DND-41 (cell line): ENCODE measurements at regions not wholly inside any gene's neighbourhood (a gene's known extent, or its start where the extent isn't known, plus 50 kb on each side); places are given as distances from the start of the nearest gene placed in this dataset.

Experiments
- ATAC-seq: fragments of 200-7000 bp; cut with Tn5 transposase; 3 replicates; pipeline ENCODE4 v1.9.1; 2021; ENCODE audit warnings: low read depth; ENCODE audit not compliant: insufficient read depth
- DNase-seq: peaks from one replicate; pipeline ENCODE4 v3.0.0-alpha.2; 2020
- H2AFZ ChIP-seq: 2 replicates; pipeline ENCODE4 v1.6.0; 2012; ENCODE audit warnings: low read depth, low read length
- H3K27ac ChIP-seq: 2 replicates; pipeline ENCODE4 v1.5.1; 2012; ENCODE audit warnings: low read length, inconsistent platforms
- H3K27me3 ChIP-seq: fragments of 200-600 bp; sonication (generic); 2 replicates; pipeline ENCODE4 v1.6.0; 2012; ENCODE audit warnings: low read length, mild to moderate bottlenecking, inconsistent platforms; ENCODE audit not compliant: insufficient read depth, poor library complexity
- H3K36me3 ChIP-seq: 2 replicates; pipeline ENCODE4 v1.5.1; 2012; ENCODE audit warnings: low read length, inconsistent platforms; ENCODE audit not compliant: insufficient read depth
- H3K4me1 ChIP-seq: 2 replicates; pipeline ENCODE4 v1.5.1; 2012; ENCODE audit warnings: mild to moderate bottlenecking, low read length; ENCODE audit not compliant: insufficient read depth
- H3K4me2 ChIP-seq: 2 replicates; pipeline ENCODE4 v1.6.0; 2012; ENCODE audit warnings: mild to moderate bottlenecking, moderate library complexity, low read length, inconsistent platforms; ENCODE audit not compliant: insufficient read depth
- H3K4me3 ChIP-seq, 2 experiments: fragments of 200-600 bp in 1 of 2; shearing (Covaris generic) in 1 of 2; 2 replicates each; pipeline ENCODE4 v1.5.1; 2012 to 2016; ENCODE audit warnings: inconsistent platforms in 2 of 2, low read length in 2 of 2, mild to moderate bottlenecking in 2 of 2, low read depth in 1 of 2, moderate library complexity in 1 of 2
- H3K79me2 ChIP-seq: 2 replicates; pipeline ENCODE4 v1.6.0; 2012; ENCODE audit warnings: low read length, inconsistent platforms; ENCODE audit not compliant: insufficient read depth
- H3K9ac ChIP-seq: 2 replicates; pipeline ENCODE4 v1.6.0; 2012; ENCODE audit warnings: low read depth, mild to moderate bottlenecking, inconsistent platforms, low read length, moderate library complexity
- H3K9me3 ChIP-seq: 2 replicates; pipeline ENCODE4 v1.5.1; 2012; ENCODE audit warnings: low read length, moderate library complexity, mild to moderate bottlenecking, inconsistent platforms; ENCODE audit not compliant: insufficient read depth, severe bottlenecking
- H4K20me1 ChIP-seq: 2 replicates; pipeline ENCODE4 v1.6.0; 2012; ENCODE audit warnings: low read length; ENCODE audit not compliant: insufficient read depth
- EZH2 ChIP-seq: IDR thresholded peaks from 3 replicates; pipeline ENCODE4 v1.6.1; 2012; ENCODE audit warnings: borderline replicate concordance, low read depth, mild to moderate bottlenecking, moderate library complexity, low read length, inconsistent platforms; ENCODE audit not compliant: severe bottlenecking
- TF ChIP-seq, protein P1 (sequence below): IDR thresholded peaks from 2 replicates; pipeline ENCODE4 v1.5.1; 2012; ENCODE audit warnings: borderline replicate concordance, low read length, moderate library complexity, mild to moderate bottlenecking; ENCODE audit not compliant: poor library complexity, severe bottlenecking; ENCODE audit errors: extremely low read depth

- H3K9ac ChIP-seq, result no peak overlapping the region
- H3K4me3 ChIP-seq, result no peak overlapping the region
- no peak overlapping the region for H3K27ac ChIP-seq
- H2AFZ ChIP-seq, result no peak overlapping the region
- peaks cover 3% of the 10 kb centered on the region for H3K27me3 ChIP-seq
- DNase-seq (no peak), ATAC-seq (no peak)
- no peaks in the 10 kb centered on the region for H3K9me3 ChIP-seq
- no peaks in the 10 kb centered on the region for H3K36me3 ChIP-seq
- no peaks in the 10 kb centered on the region for H3K79me2 ChIP-seq
- H4K20me1 ChIP-seq, result no peaks in the 10 kb centered on the region
- no peak overlapping the region for H3K4me2 ChIP-seq
- no peaks in the 10 kb centered on the region for H3K4me1 ChIP-seq
- TF ChIP-seq, protein P1, sequence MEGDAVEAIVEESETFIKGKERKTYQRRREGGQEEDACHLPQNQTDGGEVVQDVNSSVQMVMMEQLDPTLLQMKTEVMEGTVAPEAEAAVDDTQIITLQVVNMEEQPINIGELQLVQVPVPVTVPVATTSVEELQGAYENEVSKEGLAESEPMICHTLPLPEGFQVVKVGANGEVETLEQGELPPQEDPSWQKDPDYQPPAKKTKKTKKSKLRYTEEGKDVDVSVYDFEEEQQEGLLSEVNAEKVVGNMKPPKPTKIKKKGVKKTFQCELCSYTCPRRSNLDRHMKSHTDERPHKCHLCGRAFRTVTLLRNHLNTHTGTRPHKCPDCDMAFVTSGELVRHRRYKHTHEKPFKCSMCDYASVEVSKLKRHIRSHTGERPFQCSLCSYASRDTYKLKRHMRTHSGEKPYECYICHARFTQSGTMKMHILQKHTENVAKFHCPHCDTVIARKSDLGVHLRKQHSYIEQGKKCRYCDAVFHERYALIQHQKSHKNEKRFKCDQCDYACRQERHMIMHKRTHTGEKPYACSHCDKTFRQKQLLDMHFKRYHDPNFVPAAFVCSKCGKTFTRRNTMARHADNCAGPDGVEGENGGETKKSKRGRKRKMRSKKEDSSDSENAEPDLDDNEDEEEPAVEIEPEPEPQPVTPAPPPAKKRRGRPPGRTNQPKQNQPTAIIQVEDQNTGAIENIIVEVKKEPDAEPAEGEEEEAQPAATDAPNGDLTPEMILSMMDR, result no peak
- no peak for TF ChIP-seq EZH2
Measured at GRCh38 chr5:75847561-75848021, 130.4 kb upstream of the POC5 start.

GRCh38 chr5:75844301-75844700 lies 127.1 kb upstream of the POC5 start:
- Histone ChIP-seq H3K9ac (no peak overlapping the region), H3K9me3 (no peaks in the 10 kb centered on the region), H2AFZ (no peak overlapping the region), H3K4me1 (no peaks in the 10 kb centered on the region), H3K27me3 (peaks cover 3% of the 10 kb centered on the region), H4K20me1 (no peaks in the 10 kb centered on the region), H3K4me2 (no peak overlapping the region), H3K27ac (no peak overlapping the region), H3K79me2 (no peaks in the 10 kb centered on the region), H3K36me3 (no peaks in the 10 kb centered on the region), H3K4me3 (no peak overlapping the region)
- TF ChIP-seq EZH2, result no peak
- TF ChIP-seq, protein P1, result no peak
- DNase-seq (no peak), ATAC-seq (no peak)

DNA sequence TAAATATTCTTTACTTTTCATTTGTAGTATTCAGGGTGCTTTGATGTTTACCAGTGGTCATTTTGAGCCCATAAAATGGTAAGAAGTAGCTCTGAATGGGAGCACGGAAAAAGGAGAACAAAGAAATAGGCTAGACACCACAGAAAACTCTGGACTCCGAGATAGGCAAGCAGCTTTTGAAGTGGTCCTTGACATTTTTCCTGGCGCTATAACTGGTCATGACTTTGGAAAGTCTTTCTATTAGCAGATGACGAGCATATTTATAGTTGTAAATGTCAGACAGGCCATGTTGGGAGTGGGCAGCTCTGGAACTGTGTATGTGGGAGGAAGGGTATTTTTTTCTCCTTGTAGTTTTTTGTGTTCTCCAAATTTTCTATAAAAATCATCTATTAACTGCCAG lies 126.1 kb upstream of the POC5 start:
- DNase-seq (no peak), ATAC-seq (no peak)
- no peak overlapping the region for H3K9ac ChIP-seq
- H3K27ac ChIP-seq, result no peak overlapping the region
- no peak overlapping the region for H2AFZ ChIP-seq
- no peaks in the 10 kb centered on the region for H3K36me3 ChIP-seq
- H3K4me3 ChIP-seq, result no peak overlapping the region
- H3K4me1 ChIP-seq, result no peaks in the 10 kb centered on the region
- H3K79me2 ChIP-seq, result no peaks in the 10 kb centered on the region
- TF ChIP-seq, protein P1, result no peak
- TF ChIP-seq EZH2, result no peak
- H3K9me3 ChIP-seq, result no peaks in the 10 kb centered on the region
- H3K27me3 ChIP-seq, result peaks cover 3% of the 10 kb centered on the region
- H4K20me1 ChIP-seq, result no peaks in the 10 kb centered on the region
- H3K4me2 ChIP-seq, result no peak overlapping the region

DNA sequence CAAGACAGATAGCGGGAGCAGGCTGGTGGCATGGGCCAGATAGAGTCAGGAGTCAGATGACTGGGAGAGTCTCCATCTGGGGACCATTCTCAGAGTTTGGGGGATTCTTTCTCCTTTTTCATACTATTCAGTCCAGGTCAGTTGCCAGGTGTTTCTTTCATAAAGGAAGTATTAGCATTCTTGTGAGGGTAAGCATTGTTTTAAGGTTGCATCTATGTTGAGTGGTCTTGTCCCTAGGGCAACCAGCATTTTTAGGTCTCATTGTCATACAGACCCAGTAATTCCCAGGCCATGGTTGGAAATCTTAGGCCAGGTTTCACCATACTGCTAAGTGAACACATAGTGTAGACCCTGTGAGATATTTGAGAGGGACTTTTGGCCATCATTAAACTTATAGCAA lies 122.3 kb upstream of the POC5 start:
- no peak overlapping the region for H3K4me3 ChIP-seq
- no peak for ATAC-seq
- no peak overlapping the region for H3K4me2 ChIP-seq
- DNase-seq, result no peak
- H3K9ac ChIP-seq, result no peak overlapping the region
- H2AFZ ChIP-seq, result no peak overlapping the region
- H3K79me2 ChIP-seq, result no peaks in the 10 kb centered on the region
- TF ChIP-seq, protein P1, result no peak
- no peak for TF ChIP-seq EZH2
- peaks cover 3% of the 10 kb centered on the region for H3K27me3 ChIP-seq
- no peaks in the 10 kb centered on the region for H3K4me1 ChIP-seq
- no peak overlapping the region for H3K27ac ChIP-seq
- no peaks in the 10 kb centered on the region for H3K9me3 ChIP-seq
- H3K36me3 ChIP-seq, result no peaks in the 10 kb centered on the region
- H4K20me1 ChIP-seq, result no peaks in the 10 kb centered on the region
